Subcutaneous abdominal adipose tissue (tissue), 5 donors: ENCODE measurements at regions not wholly inside any gene's neighbourhood (a gene's known extent, or its start where the extent isn't known, plus 50 kb on each side); places are given as distances from the start of the nearest gene placed in this dataset.
"Not testable (repeated sequence)": the region's sequence is repeated elsewhere in the genome, so short reads cannot be mapped to it uniquely, and the experiment has no call there.

Experiments
- H3K27ac ChIP-seq: one replicate; pipeline ENCODE4 v1.7.0; 2013; ENCODE audit warnings: low read depth, mild to moderate bottlenecking, inconsistent platforms, low read length, moderate library complexity
- H3K27me3 ChIP-seq, 5 donors: one replicate each; pipeline ENCODE4 v1.7.0; 2013; ENCODE audit warnings: low read length in 5 of 5, inconsistent platforms in 1 of 5; ENCODE audit not compliant: control insufficient read depth in 5 of 5, insufficient read depth in 4 of 5
- H3K36me3 ChIP-seq, 5 donors: one replicate each; pipeline ENCODE4 v1.7.0; 2013; ENCODE audit warnings: low read length in 5 of 5; ENCODE audit not compliant: control insufficient read depth in 5 of 5, insufficient read depth in 5 of 5
- H3K4me1 ChIP-seq, 5 donors: one replicate each; pipeline ENCODE4 v1.7.0; 2013; ENCODE audit warnings: low read length in 5 of 5, mild to moderate bottlenecking in 3 of 5, moderate library complexity in 1 of 5; ENCODE audit not compliant: control insufficient read depth in 5 of 5, insufficient read depth in 5 of 5
- H3K4me3 ChIP-seq, 5 donors: one replicate each; pipeline ENCODE4 v1.7.0; 2013; ENCODE audit warnings: low read length in 5 of 5, low read depth in 1 of 5
- H3K9ac ChIP-seq, 5 donors: one replicate each; pipeline ENCODE4 v1.7.0; 2013; ENCODE audit warnings: low read length in 5 of 5, mild to moderate bottlenecking in 4 of 5, moderate library complexity in 3 of 5
- H3K9me3 ChIP-seq, 5 donors: one replicate each; pipeline ENCODE4 v1.7.0; 2013; ENCODE audit warnings: low read length in 5 of 5; ENCODE audit not compliant: control insufficient read depth in 5 of 5
- donor health status: healthy.
- donor health status: healthy.
- donor health status: healthy.
- donor health status: healthy.
- donor health status: healthy.

GRCh38 chr4:42205541-42205940 lies 53.1 kb upstream of the BEND4 start:
- no peak overlapping the region for H3K9ac ChIP-seq
- H3K9me3 ChIP-seq: no peaks in the 10 kb centered on the region
- no peaks in the 10 kb centered on the region for H3K4me1 ChIP-seq
- no peaks in the 10 kb centered on the region for H3K36me3 ChIP-seq
- no peak overlapping the region for H3K27ac ChIP-seq
- H3K27me3 ChIP-seq: peaks cover 0 to 2% (median 0%) of the 10 kb centered on the region in 5 donors
- no peak overlapping the region for H3K4me3 ChIP-seq

GRCh38 chr4:42216664-42217063 lies 64.2 kb upstream of the BEND4 start:
- H3K27ac ChIP-seq: no peak overlapping the region
- H3K9me3 ChIP-seq: no peaks in the 10 kb centered on the region
- no peak overlapping the region for H3K9ac ChIP-seq
- no peak overlapping the region for H3K4me3 ChIP-seq
- H3K27me3 ChIP-seq: no peaks in the 10 kb centered on the region
- no peaks in the 10 kb centered on the region for H3K36me3 ChIP-seq
- peaks cover 0 to 3% (median 0%) of the 10 kb centered on the region in 5 donors for H3K4me1 ChIP-seq

- no peaks in the 10 kb centered on the region for H3K9me3 ChIP-seq
- no peaks in the 10 kb centered on the region for H3K36me3 ChIP-seq
- no peak overlapping the region for H3K9ac ChIP-seq
- H3K4me3 ChIP-seq: no peak overlapping the region
- H3K4me1 ChIP-seq: no peaks in the 10 kb centered on the region
- H3K27me3 ChIP-seq: no peaks in the 10 kb centered on the region
- no peak overlapping the region for H3K27ac ChIP-seq
These were observed 72.8 kb upstream of the BEND4 start for GRCh38 chr4:42225286-42225685.

GRCh38 chr4:42234817-42235216 lies 82.4 kb upstream of the BEND4 start:
- Histone ChIP-seq H3K27me3 (no peaks in the 10 kb centered on the region), H3K27ac (no peak overlapping the region), H3K4me1 (no peaks in the 10 kb centered on the region), H3K9ac (no peak overlapping the region), H3K36me3 (no peaks in the 10 kb centered on the region), H3K9me3 (no peaks in the 10 kb centered on the region), H3K4me3 (no peak overlapping the region)

- Histone ChIP-seq H3K9me3 (no peaks in the 10 kb centered on the region), H3K4me1 (no peaks in the 10 kb centered on the region), H3K36me3 (no peaks in the 10 kb centered on the region), H3K4me3 (no peak overlapping the region), H3K27ac (no peak overlapping the region), H3K27me3 (no peaks in the 10 kb centered on the region), H3K9ac (no peak overlapping the region)
These were observed 83.0 kb upstream of the BEND4 start for GRCh38 chr4:42235304-42236021.

GRCh38 chr4:42237010-42237409 lies 84.6 kb upstream of the BEND4 start:
- Histone ChIP-seq H3K9me3 (no peaks in the 10 kb centered on the region), H3K4me3 (no peak overlapping the region), H3K9ac (no peak overlapping the region), H3K27me3 (no peaks in the 10 kb centered on the region), H3K4me1 (no peaks in the 10 kb centered on the region), H3K27ac (no peak overlapping the region), H3K36me3 (no peaks in the 10 kb centered on the region)

GRCh38 chr4:42237451-42237850 lies 85.0 kb upstream of the BEND4 start:
- Histone ChIP-seq H3K36me3 (no peaks in the 10 kb centered on the region), H3K27ac (no peak overlapping the region), H3K4me1 (no peaks in the 10 kb centered on the region), H3K9me3 (no peaks in the 10 kb centered on the region), H3K9ac (no peak overlapping the region), H3K4me3 (no peak overlapping the region), H3K27me3 (no peaks in the 10 kb centered on the region)

- no peak overlapping the region for H3K4me3 ChIP-seq
- H3K27ac ChIP-seq: no peak overlapping the region
- H3K27me3 ChIP-seq: peaks cover 0 to 4% (median 0%) of the 10 kb centered on the region in 5 donors
- no peaks in the 10 kb centered on the region for H3K9me3 ChIP-seq
- H3K4me1 ChIP-seq: no peaks in the 10 kb centered on the region
- H3K36me3 ChIP-seq: no peaks in the 10 kb centered on the region
- H3K9ac ChIP-seq: no peak overlapping the region
These were observed 96.5 kb upstream of the BEND4 start for GRCh38 chr4:42248972-42249371.

- no peaks in the 10 kb centered on the region for H3K9me3 ChIP-seq
- no peaks in the 10 kb centered on the region for H3K36me3 ChIP-seq
- no peak overlapping the region for H3K9ac ChIP-seq
- no peak overlapping the region for H3K27ac ChIP-seq
- H3K27me3 ChIP-seq: peaks cover 0 to 4% (median 0%) of the 10 kb centered on the region in 5 donors
- H3K4me1 ChIP-seq: no peaks in the 10 kb centered on the region
- no peak overlapping the region for H3K4me3 ChIP-seq
These were observed 99.9 kb upstream of the BEND4 start for GRCh38 chr4:42252315-42252714.

GRCh38 chr4:42257645-42258044 lies 105.2 kb upstream of the BEND4 start:
- H3K27me3 ChIP-seq, H3K9ac ChIP-seq, H3K4me3 ChIP-seq, H3K36me3 ChIP-seq, H3K4me1 ChIP-seq, H3K9me3 ChIP-seq, H3K27ac ChIP-seq: not testable (repeated sequence)
